SK-N-SH (cell line): ENCODE measurements at regions not wholly inside any gene's neighbourhood (a gene's known extent, or its start where the extent isn't known, plus 50 kb on each side); places are given as distances from the start of the nearest gene placed in this dataset.

ENCODE experiments used
- CTCF ChIA-PET: fragments of 300-600, 350-600 bp; formaldehyde crosslinking; extraction: SDS; loops from one replicate; lab custom pipeline; 2021; lab: Yijun Ruan, JAX
- POLR2A ChIA-PET: fragments of 350-600 bp; sonication (Branson Sonifier 250); formaldehyde crosslinking; extraction: SDS; loops from one replicate; lab custom pipeline; 2020; ENCODE audit warnings: antibody characterized with exemption, inconsistent platforms; lab: Yijun Ruan, JAX
- DNase-seq: peaks from one replicate; pipeline ENCODE4 v3.0.0; 2012
- H2AFZ ChIP-seq: fragments of 200-600 bp; sonication (generic); 2 replicates; pipeline ENCODE4 v1.8.1; 2016; ENCODE audit warnings: antibody characterized with exemption, mild to moderate bottlenecking, low read depth
- H3F3A ChIP-seq: fragments of 200-600 bp; sonication (generic); replicated peaks from 2 replicates; pipeline ENCODE3; 2016; ENCODE audit warnings: antibody characterized with exemption, mild to moderate bottlenecking; ENCODE audit not compliant: insufficient read depth
- H3K27ac ChIP-seq, 2 experiments: fragments of 200-500 bp in 1 of 2; fragments of 200-600 bp in 1 of 2; sonication (Bioruptor generic) in 1 of 2; sonication (generic), shearing (Covaris generic) in 1 of 2; 2 replicates each; pipeline versions ENCODE4 v1.5.1 to v1.6.1; 2014 to 2016; ENCODE audit warnings: low read depth in 2 of 2, inconsistent platforms in 1 of 2, low read length in 1 of 2, mild to moderate bottlenecking in 1 of 2, mixed read lengths in 1 of 2
- H3K27me3 ChIP-seq: fragments of 200-600 bp; sonication (generic), shearing (Covaris generic); 2 replicates; pipeline ENCODE4 v1.6.1; 2016; ENCODE audit warnings: mixed run types; ENCODE audit not compliant: insufficient read depth
- H3K36me3 ChIP-seq, 2 experiments: fragments of 200-500 bp in 1 of 2; fragments of 200-600 bp in 1 of 2; sonication (Bioruptor generic) in 1 of 2; sonication (generic) in 1 of 2; replicated peaks in 1 of 2; 2 replicates each; pipeline versions ENCODE3 to v1.5.1; 2014 to 2016; ENCODE audit warnings: low read length in 1 of 2, mild to moderate bottlenecking in 1 of 2; ENCODE audit not compliant: insufficient read depth in 2 of 2, control insufficient read depth in 1 of 2
- H3K4me1 ChIP-seq, 2 experiments: fragments of 200-500 bp in 1 of 2; fragments of 200-600 bp in 1 of 2; sonication (Bioruptor generic) in 1 of 2; sonication (generic), shearing (Covaris generic) in 1 of 2; 2 replicates each; pipeline versions ENCODE4 v1.5.1 to v1.6.1; 2014 to 2016; ENCODE audit warnings: low read depth in 1 of 2, low read length in 1 of 2, mixed run types in 1 of 2; ENCODE audit not compliant: insufficient read depth in 2 of 2, control insufficient read depth in 1 of 2
- H3K4me2 ChIP-seq: fragments of 200-600 bp; sonication (generic), shearing (Covaris generic); 2 replicates; pipeline ENCODE4 v1.6.1; 2017; ENCODE audit warnings: mixed run types
- H3K4me3 ChIP-seq, 2 experiments: fragments of 200-500 bp in 1 of 2; fragments of 200-600 bp in 1 of 2; sonication (Bioruptor generic) in 1 of 2; sonication (generic), shearing (Covaris generic) in 1 of 2; 2 replicates each; pipeline versions ENCODE4 v1.5.1 to v1.8.1; 2014 to 2016; ENCODE audit warnings: low read depth in 2 of 2, inconsistent platforms in 1 of 2, low read length in 1 of 2, mild to moderate bottlenecking in 1 of 2, mixed read lengths in 1 of 2, moderate library complexity in 1 of 2
- H3K79me2 ChIP-seq: fragments of 200-600 bp; sonication (generic); 2 replicates; pipeline ENCODE4 v1.8.1; 2017; ENCODE audit warnings: mild to moderate bottlenecking; ENCODE audit not compliant: insufficient read depth
- H3K9ac ChIP-seq: fragments of 200-600 bp; sonication (generic); 2 replicates; pipeline ENCODE4 v1.6.1; 2017; ENCODE audit warnings: mixed run types
- H3K9me2 ChIP-seq: fragments of 200-600 bp; sonication (generic); 2 replicates; pipeline ENCODE4 v1.6.1; 2017; ENCODE audit warnings: mixed run types
- H3K9me3 ChIP-seq: fragments of 200-600 bp; sonication (generic); 2 replicates; pipeline ENCODE4 v1.6.1; 2017; ENCODE audit warnings: mixed run types, mild to moderate bottlenecking, moderate library complexity
- H4K20me1 ChIP-seq: fragments of 200-600 bp; sonication (generic); 2 replicates; pipeline ENCODE4 v1.6.1; 2017; ENCODE audit warnings: mild to moderate bottlenecking, mixed run types; ENCODE audit not compliant: insufficient read depth
- FOSL2 ChIP-seq: IDR thresholded peaks from 2 replicates; pipeline ENCODE4 v1.4.0; 2012; ENCODE audit warnings: low read depth, mild to moderate bottlenecking, moderate library complexity, borderline replicate concordance
- FOXJ3 ChIP-seq: sonication (generic); formaldehyde crosslinking; IDR thresholded peaks from 2 replicates; pipeline ENCODE4 v1.5.1; 2020; ENCODE audit warnings: mild to moderate bottlenecking, missing genetic modification reagents
- FOXM1 ChIP-seq: IDR thresholded peaks from 2 replicates; pipeline ENCODE4 v1.4.0; 2012; ENCODE audit warnings: low read depth, mild to moderate bottlenecking
- GATA2 ChIP-seq: sonication (generic); formaldehyde crosslinking; IDR thresholded peaks from 2 replicates; pipeline ENCODE4 v1.5.0; 2020; ENCODE audit warnings: mild to moderate bottlenecking, missing genetic modification reagents
- IRF3 ChIP-seq: fragments of 150-350 bp; IDR thresholded peaks from 2 replicates; pipeline ENCODE4 v1.6.1; 2016; ENCODE audit warnings: mild to moderate bottlenecking, low read depth, low read length
- NFIC ChIP-seq: IDR thresholded peaks from 2 replicates; pipeline ENCODE4 v1.4.0; 2012; ENCODE audit warnings: borderline replicate concordance
- NRF1 ChIP-seq: IDR thresholded peaks from 2 replicates; pipeline ENCODE4 v1.6.1; 2012; ENCODE audit warnings: low read depth, mild to moderate bottlenecking, low read length
- PBX3 ChIP-seq: IDR thresholded peaks from 2 replicates; pipeline ENCODE4; 2012
- POLR2AphosphoS5 ChIP-seq: IDR thresholded peaks from 2 replicates; pipeline ENCODE4 v1.6.1; 2012; ENCODE audit warnings: low read depth, low read length
- RAD21 ChIP-seq: IDR thresholded peaks from 2 replicates; pipeline ENCODE4 v1.6.1; 2012; ENCODE audit warnings: mild to moderate bottlenecking, low read length
- RCOR1 ChIP-seq: fragments of 150-350 bp; IDR thresholded peaks from 2 replicates; pipeline ENCODE4 v1.6.1; 2017; ENCODE audit warnings: antibody characterized with exemption, low read length
- REST ChIP-seq: IDR thresholded peaks from 2 replicates; pipeline ENCODE4 v1.6.1; 2012; ENCODE audit warnings: mild to moderate bottlenecking, low read depth, low read length, moderate library complexity
- RXRA ChIP-seq: IDR thresholded peaks from 2 replicates; pipeline ENCODE4 v1.4.0; 2012; ENCODE audit warnings: low read depth, mild to moderate bottlenecking, borderline replicate concordance
- SIN3A ChIP-seq: IDR thresholded peaks from 2 replicates; pipeline ENCODE4 v1.6.1; 2012; ENCODE audit warnings: low read depth, mild to moderate bottlenecking, low read length, moderate library complexity, borderline replicate concordance
- SMC3 ChIP-seq: IDR thresholded peaks from 2 replicates; pipeline ENCODE4 v1.6.1; 2012; ENCODE audit warnings: low read depth, low read length, improper control_type of control experiment
- USF1 ChIP-seq: IDR thresholded peaks from 2 replicates; pipeline ENCODE4 v1.4.0; 2012; ENCODE audit warnings: low read depth, borderline replicate concordance
- YY1 ChIP-seq: IDR thresholded peaks from 2 replicates; pipeline ENCODE4 v1.4.0; 2012; ENCODE audit warnings: low read depth, mild to moderate bottlenecking
- ZBTB33 ChIP-seq: IDR thresholded peaks from 2 replicates; pipeline ENCODE4 v1.4.0; 2012; ENCODE audit warnings: low read depth, borderline replicate concordance
- WGBS: methylation state at CpG from one replicate; pipeline ENCODE4 v1.1.6; 2017; ENCODE audit warnings: low lambda C conversion rate; 5-methylcytosine and 5-hydroxymethylcytosine counted together

GRCh38 chr12:43117226-43117930 is 434.6 kb downstream of the ADAMTS20 start:
- Histone ChIP-seq H3K4me1 (peaks cover 0 to 7% of the 10 kb centered on the region in 2 experiments; a peak in 1 of 4 replicates), H3K27ac (no peak overlapping the region), H3K9me2 (no peaks in the 10 kb centered on the region), H3F3A (no peaks in the 10 kb centered on the region), H3K4me3 (no peak overlapping the region), H3K9ac (no peak overlapping the region), H2AFZ (no peak overlapping the region), H3K79me2 (no peaks in the 10 kb centered on the region), H3K27me3 (no peaks in the 10 kb centered on the region), H3K4me2 (no peak overlapping the region), H4K20me1 (no peaks in the 10 kb centered on the region), H3K36me3 (no peaks in the 10 kb centered on the region), H3K9me3 (no peaks in the 10 kb centered on the region)
- ChIA-PET CTCF (interaction anchor here (0.8 to 0.9 kb wide), 3 partner anchors 8 to 635 kb away, joined by 3 read pairs; no protein-coding TSS in a partner anchor), POLR2A (no interaction called here)
- no peak for TF ChIP-seq NRF1
- TF ChIP-seq FOSL2, result no peak
- no peak for TF ChIP-seq REST
- TF ChIP-seq GATA2 (CRISPR knock-in tag), result no peak
- no peak for TF ChIP-seq ZBTB33
- no peak for TF ChIP-seq FOXJ3 (CRISPR knock-in tag)
- TF ChIP-seq FOXM1, result no peak
- TF ChIP-seq RCOR1, result no peak
- WGBS, result 27% methylated on average over 3 of the region's 3 CpGs
- no peak for DNase-seq

- no peaks in the 10 kb centered on the region for H3K27me3 ChIP-seq
- H3K27ac ChIP-seq, result no peak overlapping the region
- no peaks in the 10 kb centered on the region for H3K9me3 ChIP-seq
- no peaks in the 10 kb centered on the region for H3F3A ChIP-seq
- no peak overlapping the region for H3K4me3 ChIP-seq
- peaks cover 0 to 7% of the 10 kb centered on the region in 2 experiments; a peak in 1 of 4 replicates for H3K4me1 ChIP-seq
- WGBS, result 34% methylated on average over 4 of the region's 4 CpGs
- no peaks in the 10 kb centered on the region for H3K36me3 ChIP-seq
- no peak overlapping the region for H3K4me2 ChIP-seq
- DNase-seq, result no peak
- H4K20me1 ChIP-seq, result no peaks in the 10 kb centered on the region
- H3K9me2 ChIP-seq, result no peaks in the 10 kb centered on the region
- no peak overlapping the region for H3K9ac ChIP-seq
- ChIA-PET POLR2A (no interaction called here), CTCF (no interaction called here)
- H2AFZ ChIP-seq, result no peak overlapping the region
- H3K79me2 ChIP-seq, result no peaks in the 10 kb centered on the region
- no peak for TF ChIP-seq POLR2AphosphoS5
- no peak for TF ChIP-seq USF1
- TF ChIP-seq RXRA, result no peak
- TF ChIP-seq NFIC, result no peak
- TF ChIP-seq IRF3, result no peak
- TF ChIP-seq YY1, result no peak
- TF ChIP-seq RAD21, result no peak
- TF ChIP-seq SIN3A, result no peak
- no peak for TF ChIP-seq FOSL2
- TF ChIP-seq SMC3, result no peak
- TF ChIP-seq FOXM1, result no peak
- no peak for TF ChIP-seq PBX3
Measured at GRCh38 chr12:43115441-43116160, 436.4 kb downstream of the ADAMTS20 start.
